H9 (cell line): ENCODE measurements at regions not wholly inside any gene's neighbourhood (a gene's known extent, or its start where the extent isn't known, plus 50 kb on each side); places are given as distances from the start of the nearest gene placed in this dataset.

ENCODE experiments used
- DNase-seq: peaks from one replicate; pipeline ENCODE4 v3.0.0-alpha.2; 2017
- H2AFZ ChIP-seq: one replicate; pipeline ENCODE4 v1.6.1; 2013; ENCODE audit warnings: mild to moderate bottlenecking, low read length, control low read depth, moderate library complexity
- H2AK5ac ChIP-seq: 2 replicates; pipeline ENCODE4 v1.6.1; 2013; ENCODE audit warnings: low read length, control low read depth, mixed read lengths; ENCODE audit not compliant: insufficient read length
- H2BK120ac ChIP-seq: one replicate; pipeline ENCODE4 v1.6.1; 2013; ENCODE audit warnings: low read depth, mild to moderate bottlenecking, low read length, control low read depth, inconsistent platforms; ENCODE audit not compliant: poor library complexity, severe bottlenecking
- H2BK12ac ChIP-seq: 2 replicates; pipeline ENCODE4 v1.6.1; 2013; ENCODE audit warnings: low read length, control low read depth, mixed read lengths, low read depth; ENCODE audit not compliant: insufficient read length
- H2BK15ac ChIP-seq: 2 replicates; pipeline ENCODE4 v1.6.1; 2013; ENCODE audit warnings: low read depth, low read length, control low read depth
- H2BK20ac ChIP-seq: one replicate; pipeline ENCODE4 v1.6.1; 2013; ENCODE audit warnings: low read depth, mild to moderate bottlenecking, low read length, control low read depth, inconsistent platforms; ENCODE audit not compliant: poor library complexity, severe bottlenecking
- H2BK5ac ChIP-seq: 2 replicates; pipeline ENCODE4 v1.6.1; 2013; ENCODE audit warnings: low read length, control low read depth, mixed read lengths; ENCODE audit not compliant: insufficient read length
- H3K14ac ChIP-seq: 2 replicates; pipeline ENCODE4 v1.6.1; 2013; ENCODE audit warnings: low read length, control low read depth; ENCODE audit not compliant: insufficient read depth
- H3K18ac ChIP-seq: 2 replicates; pipeline ENCODE4 v1.6.1; 2013; ENCODE audit warnings: low read depth, mild to moderate bottlenecking, mixed read lengths, low read length, control low read depth; ENCODE audit not compliant: insufficient read length
- H3K23ac ChIP-seq: 2 replicates; pipeline ENCODE4 v1.6.1; 2013; ENCODE audit warnings: low read length, control low read depth, mixed read lengths, low read depth; ENCODE audit not compliant: insufficient read length
- H3K23me2 ChIP-seq: 2 replicates; pipeline ENCODE4 v1.6.1; 2013; ENCODE audit warnings: low read depth, mild to moderate bottlenecking, mixed read lengths, low read length, control low read depth; ENCODE audit not compliant: insufficient read length, poor library complexity, severe bottlenecking
- H3K27ac ChIP-seq: 2 replicates; pipeline ENCODE4 v1.5.1; 2013; ENCODE audit warnings: low read length, control low read depth, mixed read lengths, low read depth; ENCODE audit not compliant: insufficient read length
- H3K27me3 ChIP-seq: 2 replicates; pipeline ENCODE4 v1.6.1; 2013; ENCODE audit warnings: low read length, control low read depth, inconsistent platforms; ENCODE audit not compliant: insufficient read depth
- H3K4ac ChIP-seq: 2 replicates; pipeline ENCODE4 v1.6.1; 2013; ENCODE audit warnings: low read depth, mild to moderate bottlenecking, control low read depth, inconsistent platforms, low read length, moderate library complexity
- H3K4me1 ChIP-seq: 2 replicates; pipeline ENCODE4 v1.6.1; 2013; ENCODE audit warnings: low read length, control low read depth, inconsistent platforms; ENCODE audit not compliant: insufficient read depth
- H3K4me2 ChIP-seq: 2 replicates; pipeline ENCODE4 v1.6.1; 2013; ENCODE audit warnings: low read length, control low read depth, mixed read lengths; ENCODE audit not compliant: insufficient read length, insufficient read depth
- H3K56ac ChIP-seq: 2 replicates; pipeline ENCODE4 v1.6.1; 2013; ENCODE audit warnings: low read depth, mild to moderate bottlenecking, mixed read lengths, low read length, control low read depth; ENCODE audit not compliant: insufficient read length
- H3K79me1 ChIP-seq: 2 replicates; pipeline ENCODE4 v1.6.1; 2013; ENCODE audit warnings: low read depth, mild to moderate bottlenecking, moderate library complexity, low read length, control low read depth, inconsistent platforms; ENCODE audit not compliant: insufficient read depth, poor library complexity, severe bottlenecking
- H3K79me2 ChIP-seq: 2 replicates; pipeline ENCODE4 v1.6.1; 2013; ENCODE audit warnings: low read length, control low read depth, inconsistent platforms; ENCODE audit not compliant: insufficient read depth
- H3K9ac ChIP-seq: 2 replicates; pipeline ENCODE4 v1.6.1; 2013; ENCODE audit warnings: low read length, control low read depth, mixed read lengths; ENCODE audit not compliant: insufficient read length; ENCODE audit errors: extremely low read depth
- H3K9me3 ChIP-seq: one replicate; pipeline ENCODE4 v1.6.1; 2013; ENCODE audit warnings: low read depth, low read length, inconsistent platforms; ENCODE audit not compliant: control insufficient read depth
- H3T11ph ChIP-seq: one replicate; pipeline ENCODE4 v1.6.1; 2013; ENCODE audit warnings: mild to moderate bottlenecking, low read length, control low read depth, inconsistent platforms
- H4K20me1 ChIP-seq: one replicate; pipeline ENCODE4 v1.6.1; 2013; ENCODE audit not compliant: control insufficient read depth, insufficient read length, insufficient read depth
- H4K5ac ChIP-seq: 2 replicates; pipeline ENCODE4 v1.6.1; 2013; ENCODE audit warnings: low read depth, mild to moderate bottlenecking, mixed read lengths, low read length, control low read depth; ENCODE audit not compliant: insufficient read length
- H4K8ac ChIP-seq: replicated peaks from 2 replicates; pipeline ENCODE4 v1.6.1; 2013; ENCODE audit warnings: low read length, control low read depth, mixed read lengths, low read depth; ENCODE audit not compliant: insufficient read length
- H4K91ac ChIP-seq: 2 replicates; pipeline ENCODE4 v1.6.1; 2013; ENCODE audit warnings: low read depth, mild to moderate bottlenecking, moderate library complexity, mixed read lengths, low read length, control low read depth; ENCODE audit not compliant: insufficient read length
- H3K27ac Mint-ChIP-seq, 3 experiments: 2 replicates in 2 of 3; 3 replicates in 1 of 3; pipeline ENCODE4 v1.8.0; 2020 to 2021; ENCODE audit warnings: mixed read lengths in 3 of 3, mild to moderate bottlenecking in 1 of 3, moderate library complexity in 1 of 3
- H3K27me3 Mint-ChIP-seq: 2 replicates; pipeline ENCODE4 v1.8.0; 2021; ENCODE audit warnings: low read depth, mild to moderate bottlenecking, moderate library complexity, mixed read lengths
- H3K36me3 Mint-ChIP-seq, 3 experiments: 2 replicates in 2 of 3; 3 replicates in 1 of 3; pipeline ENCODE4 v1.8.0; 2020 to 2021; ENCODE audit warnings: low read depth in 3 of 3, mixed read lengths in 3 of 3; ENCODE audit not compliant: insufficient read depth in 1 of 3
- H3K4me1 Mint-ChIP-seq, 2 experiments: 2 replicates each; pipeline ENCODE4 v1.8.0; 2020; ENCODE audit warnings: mixed read lengths in 2 of 2
- H3K4me3 Mint-ChIP-seq, 2 experiments: 2 replicates in 1 of 2; 3 replicates in 1 of 2; pipeline ENCODE4 v1.8.0; 2020 to 2021; ENCODE audit warnings: mild to moderate bottlenecking in 2 of 2, mixed read lengths in 2 of 2, moderate library complexity in 1 of 2
- H3K9me3 Mint-ChIP-seq, 2 experiments: 2 replicates in 1 of 2; 3 replicates in 1 of 2; pipeline ENCODE4 v1.8.0; 2020; ENCODE audit warnings: mild to moderate bottlenecking in 2 of 2, mixed read lengths in 2 of 2, moderate library complexity in 1 of 2
- CTCF ChIP-seq: fragments of 200-600 bp; sonication (generic); conservative IDR thresholded peaks from 3 replicates; pipeline ENCODE4 v1.8.0; 2021; ENCODE audit warnings: antibody characterized with exemption, mild to moderate bottlenecking
- WGBS: extraction: QIAGEN DNeasy Blood & Tissue Kit; methylation state at CpG from one replicate; pipeline ENCODE4 v1.1.7; 2013; ENCODE audit warnings: missing lambda C conversion rate, low lambda C conversion rate, mixed read lengths; ENCODE audit not compliant: insufficient read length; ENCODE audit errors: extremely low coverage; 5-methylcytosine and 5-hydroxymethylcytosine counted together

DNA sequence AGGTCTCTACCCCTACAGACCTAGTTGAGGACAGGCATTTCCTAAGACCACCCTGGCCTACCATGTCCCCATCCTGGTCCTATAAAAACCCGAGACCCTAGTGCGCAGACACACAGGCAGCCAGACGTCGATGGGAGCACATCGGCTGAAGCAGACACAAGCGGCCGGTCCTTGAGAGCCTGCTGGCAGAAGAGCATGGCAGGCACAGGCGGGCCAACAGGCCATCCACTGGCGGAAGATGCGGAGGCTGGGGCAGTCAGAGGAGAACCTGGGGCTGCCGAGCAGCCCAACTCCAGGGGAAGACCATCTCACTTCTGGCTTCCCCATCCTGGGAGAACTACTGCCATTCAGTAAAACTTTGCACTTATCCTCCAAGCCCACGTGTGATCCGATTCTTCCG is 396.8 kb downstream of the AEBP2 start:
- no peak overlapping the region for H3K4me2 ChIP-seq
- H2BK120ac ChIP-seq: no peak overlapping the region
- H3K27ac ChIP-seq: no peak overlapping the region
- H3K56ac ChIP-seq: no peak overlapping the region
- no peaks in the 10 kb centered on the region; the same call in 1 of the 2 replicates for H3K4me1 ChIP-seq
- no peak overlapping the region for H3K4ac ChIP-seq
- TF ChIP-seq CTCF: no peak
- no peak overlapping the region for H2BK12ac ChIP-seq
- Mint-ChIP-seq H3K4me1 (peaks cover 2 to 5% of the 10 kb centered on the region in 2 experiments; a peak in 2 of 4 replicates), H3K4me3 (no peak overlapping the region), H3K36me3 (no peaks in the 10 kb centered on the region), H3K27ac (no peak overlapping the region), H3K27me3 (no peaks in the 10 kb centered on the region), H3K9me3 (no peaks in the 10 kb centered on the region)
- H3K23ac ChIP-seq: no peak overlapping the region
- no peak overlapping the region for H3K9ac ChIP-seq
- H2AK5ac ChIP-seq: no peak overlapping the region
- no peak overlapping the region for H3T11ph ChIP-seq
- H2BK5ac ChIP-seq: no peak overlapping the region
- H2BK15ac ChIP-seq: no peak overlapping the region
- no peaks in the 10 kb centered on the region for H3K27me3 ChIP-seq
- no peak overlapping the region for H3K18ac ChIP-seq
- H4K8ac ChIP-seq: no peak overlapping the region
- no peak overlapping the region for H4K5ac ChIP-seq
- H3K79me1 ChIP-seq: no peaks in the 10 kb centered on the region
- no peaks in the 10 kb centered on the region for H3K79me2 ChIP-seq
- no peaks in the 10 kb centered on the region for H3K23me2 ChIP-seq
- no peak overlapping the region for H2BK20ac ChIP-seq
- no CpG with 5 or more reads among the region's 14 CpGs for WGBS
- H4K91ac ChIP-seq: no peak overlapping the region
- no peaks in the 10 kb centered on the region for H4K20me1 ChIP-seq
- no peak overlapping the region for H2AFZ ChIP-seq
- no peaks in the 10 kb centered on the region for H3K9me3 ChIP-seq
- H3K14ac ChIP-seq: no peak overlapping the region
- no peak for DNase-seq
